SU-DHL-6 (cell line): ENCODE measurements at regions not wholly inside any gene's neighbourhood (a gene's known extent, or its start where the extent isn't known, plus 50 kb on each side); places are given as distances from the start of the nearest gene placed in this dataset.

Experiments used
- H2AFZ ChIP-seq: fragments of 200-600 bp; sonication (generic); 2 replicates; pipeline ENCODE4 v1.6.1; 2014; ENCODE audit warnings: low read depth, mild to moderate bottlenecking, moderate library complexity, mixed read lengths, antibody characterized with exemption, low read length; ENCODE audit not compliant: severe bottlenecking
- H3F3A ChIP-seq: fragments of 200-600 bp; shearing (Covaris generic); 2 replicates; pipeline ENCODE4 v1.6.0; 2016; ENCODE audit warnings: antibody characterized with exemption, mild to moderate bottlenecking; ENCODE audit not compliant: insufficient read depth
- H3K27ac ChIP-seq: fragments of 200-600 bp; sonication (generic); 2 replicates; pipeline ENCODE4 v1.5.1; 2016; ENCODE audit warnings: low read depth, mild to moderate bottlenecking, low read length, moderate library complexity, mixed read lengths
- H3K27me3 ChIP-seq: fragments of 200-600 bp; sonication (generic), shearing (Covaris generic); 2 replicates; pipeline ENCODE4 v1.6.0; 2014; ENCODE audit warnings: mild to moderate bottlenecking, low read length
- H3K36me3 ChIP-seq: fragments of 200-600 bp; sonication (generic); 2 replicates; pipeline ENCODE4 v1.6.1; 2014; ENCODE audit warnings: mild to moderate bottlenecking, low read length, mixed read lengths
- H3K4me2 ChIP-seq: fragments of 300-600, 200-600 bp; shearing (Covaris generic), sonication (generic); 2 replicates; pipeline ENCODE4 v1.6.0; 2014; ENCODE audit warnings: low read length, low read depth, mild to moderate bottlenecking; ENCODE audit not compliant: poor library complexity, severe bottlenecking
- H3K4me3 ChIP-seq: fragments of 200-600 bp; sonication (generic); 2 replicates; pipeline ENCODE4 v1.5.1; 2014; ENCODE audit warnings: antibody characterized with exemption, low read length, mild to moderate bottlenecking, mixed read lengths; ENCODE audit not compliant: insufficient read depth, poor library complexity, severe bottlenecking
- H3K79me2 ChIP-seq: fragments of 200-600 bp; sonication (generic); 2 replicates; pipeline ENCODE4 v1.6.1; 2014; ENCODE audit warnings: mild to moderate bottlenecking, low read length, moderate library complexity; ENCODE audit not compliant: insufficient read depth
- H3K9ac ChIP-seq: fragments of 200-600 bp; sonication (generic); 2 replicates; pipeline ENCODE4 v1.7.0; 2014; ENCODE audit warnings: mild to moderate bottlenecking, low read length
- H3K9me2 ChIP-seq: fragments of 200-600 bp; sonication (generic); replicated peaks from 2 replicates; pipeline ENCODE4 v1.6.1; 2014; ENCODE audit warnings: low read length; ENCODE audit not compliant: insufficient read depth
- H3K9me3 ChIP-seq: fragments of 200-600 bp; sonication (generic); 2 replicates; pipeline ENCODE4 v1.6.1; 2014; ENCODE audit warnings: low read length, mixed read lengths; ENCODE audit not compliant: insufficient read depth
- H4K20me1 ChIP-seq: fragments of 200-600 bp; sonication (generic); 2 replicates; pipeline ENCODE4 v1.6.1; 2014; ENCODE audit warnings: low read depth, mild to moderate bottlenecking, antibody characterized with exemption, low read length, moderate library complexity, mixed read lengths
- CTCF ChIP-seq: fragments of 200-600 bp; sonication (generic); IDR thresholded peaks from one replicate; pipeline ENCODE4 v1.5.1; 2017; ENCODE audit warnings: antibody characterized with exemption, mild to moderate bottlenecking, low read length, moderate library complexity; ENCODE audit not compliant: insufficient read depth, poor library complexity, severe bottlenecking
- EZH2phosphoT487 ChIP-seq: fragments of 200-600 bp; sonication (generic), shearing (Covaris generic); conservative IDR thresholded peaks from 2 replicates; pipeline ENCODE4 v1.6.1; 2018; ENCODE audit warnings: mild to moderate bottlenecking, antibody characterized with exemption, low read length, moderate library complexity, mixed read lengths

DNA sequence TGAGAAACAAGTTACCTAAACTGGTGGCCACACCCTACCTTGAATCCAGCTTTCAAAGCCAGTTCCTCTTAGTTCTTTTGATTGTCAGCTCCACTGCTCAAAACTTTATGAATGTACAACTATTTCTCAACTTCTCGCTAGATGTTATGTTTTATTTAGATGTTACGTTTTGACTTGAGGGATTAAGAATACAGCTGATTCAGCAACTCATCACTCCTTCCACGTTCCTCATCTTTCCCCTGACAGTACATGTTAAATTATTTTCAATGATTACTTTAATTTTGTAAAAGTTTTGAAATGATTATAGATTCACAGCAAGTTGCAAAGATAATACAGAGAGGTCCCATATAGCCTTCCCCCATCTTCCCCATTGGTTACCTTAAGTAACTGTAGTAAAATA lies 553.4 kb downstream of the GALR1 start:
- no peak overlapping the region for H3K4me2 ChIP-seq
- H3K79me2 ChIP-seq, result no peaks in the 10 kb centered on the region
- no peak overlapping the region for H3K27ac ChIP-seq
- no peaks in the 10 kb centered on the region for H4K20me1 ChIP-seq
- no peak overlapping the region for H3K9ac ChIP-seq
- no peaks in the 10 kb centered on the region for H3K27me3 ChIP-seq
- no peaks in the 10 kb centered on the region for H3K36me3 ChIP-seq
- TF ChIP-seq CTCF (no peak), EZH2phosphoT487 (no peak)
- H3K4me3 ChIP-seq, result no peak overlapping the region
- no peaks in the 10 kb centered on the region for H3K9me2 ChIP-seq
- no peak overlapping the region for H2AFZ ChIP-seq
- H3F3A ChIP-seq, result no peaks in the 10 kb centered on the region
- no peaks in the 10 kb centered on the region for H3K9me3 ChIP-seq

DNA sequence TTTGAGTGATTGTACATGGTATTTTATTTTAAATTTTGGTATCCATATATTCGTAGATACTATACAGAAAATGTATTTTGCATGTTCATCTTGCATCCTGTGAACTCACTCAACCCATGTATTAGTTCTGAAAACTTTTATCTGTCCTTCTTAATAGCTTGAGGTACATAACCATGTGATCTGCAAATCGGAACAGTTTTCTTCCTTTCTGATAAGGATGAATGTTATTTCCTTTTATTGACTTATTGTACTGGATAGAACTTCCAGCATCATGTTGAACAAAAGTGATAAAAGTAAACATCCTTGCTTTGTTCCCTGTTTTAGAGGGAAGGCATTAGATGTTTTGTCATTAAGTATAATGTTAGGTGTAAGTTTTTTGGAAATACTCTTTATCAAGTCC lies 554.7 kb downstream of the GALR1 start:
- Histone ChIP-seq H3K27me3 (no peaks in the 10 kb centered on the region), H3K27ac (no peak overlapping the region), H3F3A (no peaks in the 10 kb centered on the region), H3K36me3 (no peaks in the 10 kb centered on the region), H3K9me2 (no peaks in the 10 kb centered on the region), H3K9me3 (no peaks in the 10 kb centered on the region), H2AFZ (no peak overlapping the region), H3K4me2 (no peak overlapping the region), H3K4me3 (no peak overlapping the region), H3K79me2 (no peaks in the 10 kb centered on the region), H4K20me1 (no peaks in the 10 kb centered on the region), H3K9ac (no peak overlapping the region)
- TF ChIP-seq CTCF, result no peak

DNA sequence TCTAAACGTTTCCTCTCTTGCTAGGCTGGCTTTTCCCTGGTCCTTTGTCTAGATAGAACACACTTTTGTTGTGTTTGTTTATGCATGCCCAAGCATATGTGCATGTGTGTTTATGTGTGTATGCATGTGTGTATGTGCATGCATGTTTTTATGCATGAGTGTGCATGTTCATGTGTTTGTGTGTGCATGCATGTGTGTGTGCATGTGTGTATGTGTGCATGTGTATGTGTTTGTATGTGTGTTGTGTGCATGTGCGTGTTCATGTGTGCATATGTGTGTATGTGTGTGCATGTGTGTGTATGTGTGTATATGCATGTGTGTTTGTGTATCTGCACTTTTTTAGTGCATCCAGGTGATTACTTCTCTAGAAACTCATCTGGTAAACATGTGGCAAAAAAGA lies 558.0 kb downstream of the GALR1 start:
- TF ChIP-seq EZH2phosphoT487 (no peak), CTCF (no peak)
- Histone ChIP-seq H3K79me2 (no peaks in the 10 kb centered on the region), H3K36me3 (no peaks in the 10 kb centered on the region), H3F3A (no peaks in the 10 kb centered on the region), H3K9ac (no peak overlapping the region), H3K27me3 (no peaks in the 10 kb centered on the region), H4K20me1 (no peaks in the 10 kb centered on the region), H2AFZ (no peak overlapping the region), H3K9me3 (no peaks in the 10 kb centered on the region), H3K9me2 (no peaks in the 10 kb centered on the region), H3K4me3 (no peak overlapping the region), H3K27ac (no peak overlapping the region), H3K4me2 (no peak overlapping the region)

GRCh38 chr18:77811503-77811902 lies 561.9 kb downstream of the GALR1 start:
- no peak overlapping the region for H3K27ac ChIP-seq

More at GRCh38 chr18:77811503-77811902, 561.9 kb downstream of the GALR1 start:
- Histone ChIP-seq H2AFZ (no peak overlapping the region), H3K27me3 (no peaks in the 10 kb centered on the region), H3K4me2 (no peak overlapping the region), H3K79me2 (no peaks in the 10 kb centered on the region), H3K36me3 (no peaks in the 10 kb centered on the region), H4K20me1 (no peaks in the 10 kb centered on the region), H3F3A (no peaks in the 10 kb centered on the region), H3K9me2 (no peaks in the 10 kb centered on the region), H3K9me3 (no peaks in the 10 kb centered on the region), H3K4me3 (no peak overlapping the region), H3K9ac (no peak overlapping the region)
- no peak for TF ChIP-seq EZH2phosphoT487
- TF ChIP-seq CTCF, result no peak
